NCI-H446 treated with DMSO at 0.1 percent for 48 hours (cell line): ENCODE measurements at regions not wholly inside any gene's neighbourhood (a gene's known extent, or its start where the extent isn't known, plus 50 kb on each side); places are given as distances from the start of the nearest gene placed in this dataset.

ENCODE experiments used
- DNase-seq: peaks from one replicate; lab custom pipeline; 2025; lab: John Stamatoyannopoulos, UW

GRCh38 chr18:28404694-28405093 is 227.8 kb upstream of the CDH2 start:
- DNase-seq = no peak

- DNase-seq = no peak
These were observed 222.9 kb upstream of the CDH2 start for GRCh38 chr18:28399781-28400362.

GRCh38 chr18:28398471-28398870 is 221.5 kb upstream of the CDH2 start:
- DNase-seq = no peak

GRCh38 chr18:28390022-28390421 is 213.1 kb upstream of the CDH2 start:
- no peak for DNase-seq

- DNase-seq = no peak
These were observed 205.4 kb upstream of the CDH2 start for GRCh38 chr18:28382215-28382879.

- no peak for DNase-seq
These were observed 195.3 kb upstream of the CDH2 start for GRCh38 chr18:28372186-28372585.

GRCh38 chr18:28366676-28367075 is 189.7 kb upstream of the CDH2 start:
- DNase-seq = no peak

- DNase-seq = no peak
These were observed 188.5 kb upstream of the CDH2 start for GRCh38 chr18:28365411-28365831.

- no peak for DNase-seq
These were observed 186.2 kb upstream of the CDH2 start for GRCh38 chr18:28363124-28363523.

GRCh38 chr18:28359176-28359575 is 182.2 kb upstream of the CDH2 start:
- no peak for DNase-seq

GRCh38 chr18:28357766-28358401 is 181.0 kb upstream of the CDH2 start:
- no peak for DNase-seq

GRCh38 chr18:28350821-28351220 is 173.9 kb upstream of the CDH2 start:
- no peak for DNase-seq

GRCh38 chr18:28342231-28342630 is 165.3 kb upstream of the CDH2 start:
- DNase-seq = no peak

GRCh38 chr18:28338316-28338715 is 161.4 kb upstream of the CDH2 start:
- DNase-seq = no peak

- no peak for DNase-seq
These were observed 157.6 kb upstream of the CDH2 start for GRCh38 chr18:28334516-28334915.

- no peak for DNase-seq
These were observed 155.1 kb upstream of the CDH2 start for GRCh38 chr18:28332071-28332470.

GRCh38 chr18:28331551-28331950 is 154.6 kb upstream of the CDH2 start:
- no peak for DNase-seq

- no peak for DNase-seq
These were observed 136.7 kb upstream of the CDH2 start for GRCh38 chr18:28313602-28314001.

- no peak for DNase-seq
These were observed 111.9 kb upstream of the CDH2 start for GRCh38 chr18:28288784-28289183.

GRCh38 chr18:28287146-28287545 is 110.2 kb upstream of the CDH2 start:
- DNase-seq = no peak

- DNase-seq = no peak
These were observed 107.2 kb upstream of the CDH2 start for GRCh38 chr18:28284132-28284531.

- DNase-seq = no peak
These were observed 104.5 kb upstream of the CDH2 start for GRCh38 chr18:28281400-28281799.

GRCh38 chr18:28269750-28270149 is 92.8 kb upstream of the CDH2 start:
- no peak for DNase-seq
